GM18508 (cell line): ENCODE measurements at regions not wholly inside any gene's neighbourhood (a gene's known extent, or its start where the extent isn't known, plus 50 kb on each side); places are given as distances from the start of the nearest gene placed in this dataset.
A peak's percentile ranks its signal among the peaks of the same experiment; 100 is the strongest.

ENCODE experiments used
- ATAC-seq: cut with Tn5 transposase; IDR thresholded peaks from one replicate; pipeline ENCODE4 v1.9.1; 2021; ENCODE audit warnings: moderate number of reproducible peaks; ENCODE audit not compliant: insufficient read depth, unreplicated experiment

DNA sequence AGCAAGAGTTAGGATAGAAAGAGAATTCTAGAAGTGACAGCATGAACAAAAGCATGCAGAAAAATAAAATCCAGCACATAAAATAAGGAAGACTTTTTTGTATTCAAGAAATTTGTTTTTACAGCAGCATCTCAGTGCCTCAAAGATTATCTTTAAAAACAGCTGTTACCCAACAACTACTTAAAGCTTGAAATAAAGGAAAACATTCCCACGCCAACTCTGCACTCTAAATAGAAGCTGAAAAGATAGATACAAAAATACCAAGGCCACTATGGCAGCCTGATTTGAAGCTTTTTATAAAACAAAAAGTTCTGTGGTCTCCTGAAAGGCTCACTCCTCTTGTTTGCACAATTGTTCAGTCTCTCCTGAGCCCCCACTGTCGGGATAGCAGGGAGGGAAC is 83.6 kb upstream of the LRRC55 start:
- ATAC-seq: no peak

DNA sequence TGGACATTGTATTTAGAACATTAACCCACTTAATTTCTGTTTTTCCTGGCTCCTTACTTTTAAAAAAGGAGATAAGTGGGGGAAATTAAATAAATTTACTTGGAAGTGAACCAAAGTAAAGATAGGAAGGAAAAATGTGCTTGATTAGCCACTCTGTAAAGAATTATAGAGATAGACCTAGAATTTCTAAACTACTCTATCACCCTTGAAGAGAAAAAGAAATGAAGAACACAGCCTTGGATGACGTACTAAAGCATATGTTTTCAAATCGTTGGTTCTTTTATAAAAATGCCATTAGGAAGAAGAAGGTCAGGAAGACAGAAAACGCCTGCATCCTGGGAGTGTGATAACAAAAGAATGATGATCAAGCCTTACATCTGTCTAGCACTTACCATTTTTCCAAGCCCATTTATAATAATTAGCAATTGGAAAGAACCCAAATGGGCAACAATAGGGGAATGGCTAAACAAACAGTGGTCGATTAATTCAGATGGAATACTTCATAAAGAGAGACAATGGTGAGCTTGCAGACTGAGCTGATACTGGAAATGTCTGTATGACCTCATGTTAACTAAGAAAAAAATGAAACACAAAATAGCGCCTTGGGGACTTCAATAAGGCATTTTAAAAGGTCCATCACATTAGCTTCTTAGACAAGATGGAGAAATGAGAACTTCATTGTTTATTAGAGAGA is 81.0 kb upstream of the LRRC55 start:
- no peak for ATAC-seq

GRCh38 chr11:57103899-57104605 is 77.7 kb upstream of the LRRC55 start:
- ATAC-seq: no peak

GRCh38 chr11:57109331-57109730 is 72.4 kb upstream of the LRRC55 start:
- no peak for ATAC-seq

- ATAC-seq: no peak
These were observed 70.1 kb upstream of the LRRC55 start for GRCh38 chr11:57111619-57112018.

DNA sequence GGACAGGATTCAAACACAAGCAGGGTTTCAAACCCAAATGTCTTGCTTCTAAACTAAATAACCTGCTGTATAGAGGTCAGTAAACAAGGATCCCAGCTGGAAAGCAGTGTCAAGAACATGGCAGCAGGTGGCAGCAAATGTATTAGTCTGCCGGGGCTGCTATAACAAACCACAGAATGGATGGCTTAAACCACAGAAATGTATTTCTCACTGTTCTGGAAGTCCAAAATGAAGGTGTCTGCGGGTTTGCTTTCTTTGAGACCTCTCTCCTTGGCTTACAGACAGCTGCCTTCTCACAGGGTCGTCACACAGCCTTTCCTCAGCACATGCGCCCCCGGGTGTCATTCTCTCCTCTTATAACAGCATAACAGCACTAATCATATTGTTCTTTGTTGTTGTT is 65.1 kb upstream of the LRRC55 start:
- peak; percentile 76 for ATAC-seq

DNA sequence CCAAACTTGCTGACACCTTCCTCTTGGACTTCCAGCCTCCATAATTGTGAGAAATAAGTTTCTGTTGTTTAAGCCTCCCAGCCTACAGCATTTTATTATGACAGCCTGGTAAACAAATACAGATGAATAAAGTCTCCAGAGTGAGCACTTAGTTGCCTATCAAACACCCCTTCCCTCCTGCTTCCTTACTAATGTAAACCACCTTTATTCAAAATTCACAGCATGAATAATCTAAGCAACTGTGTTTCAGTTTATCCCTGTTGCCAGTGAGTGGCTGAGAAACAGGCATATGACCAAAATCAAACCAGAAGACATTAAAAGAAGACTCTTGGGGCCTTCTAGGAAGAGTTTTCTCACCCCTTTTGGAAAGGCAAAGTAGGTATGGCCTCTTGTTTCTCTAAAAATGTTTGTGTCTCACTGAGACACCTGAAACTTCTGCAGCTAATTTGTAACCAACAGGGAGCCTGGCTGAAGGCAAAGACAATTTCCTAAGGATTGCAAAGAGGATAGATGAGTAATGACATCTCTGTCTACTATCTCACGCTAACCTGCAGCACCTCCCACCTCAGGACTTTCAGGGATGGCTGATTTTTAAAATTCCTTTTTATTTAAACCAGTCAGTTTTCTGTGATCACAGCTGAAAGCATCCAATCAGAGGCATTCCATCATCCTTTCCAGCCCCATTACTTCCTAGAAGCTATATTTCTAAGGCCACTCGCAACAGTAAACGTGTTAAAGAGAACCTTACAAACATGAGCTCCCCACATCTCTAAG is 61.4 kb upstream of the LRRC55 start:
- no peak for ATAC-seq

- ATAC-seq: no peak
These were observed 59.8 kb upstream of the LRRC55 start for GRCh38 chr11:57121996-57122395.

DNA sequence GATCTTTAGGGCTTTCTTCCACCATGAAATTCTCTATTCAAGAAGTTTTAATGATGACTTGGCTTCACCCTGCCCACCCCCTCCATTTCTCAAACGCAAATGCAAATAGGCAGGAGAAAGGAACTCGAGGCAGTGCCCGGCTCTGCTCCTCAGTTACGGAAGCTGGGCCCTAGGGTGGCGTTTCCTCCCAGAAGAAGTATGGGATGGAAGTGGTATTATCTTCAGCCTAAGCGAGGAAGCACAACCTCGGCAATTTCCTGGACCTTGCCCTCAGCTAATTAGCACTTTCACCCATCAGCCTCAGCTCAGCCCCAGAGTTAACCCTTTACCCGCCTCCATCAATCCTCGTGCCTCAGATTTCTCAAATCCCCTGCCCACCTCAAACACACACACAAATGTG is 58.2 kb upstream of the LRRC55 start:
- no peak for ATAC-seq

DNA sequence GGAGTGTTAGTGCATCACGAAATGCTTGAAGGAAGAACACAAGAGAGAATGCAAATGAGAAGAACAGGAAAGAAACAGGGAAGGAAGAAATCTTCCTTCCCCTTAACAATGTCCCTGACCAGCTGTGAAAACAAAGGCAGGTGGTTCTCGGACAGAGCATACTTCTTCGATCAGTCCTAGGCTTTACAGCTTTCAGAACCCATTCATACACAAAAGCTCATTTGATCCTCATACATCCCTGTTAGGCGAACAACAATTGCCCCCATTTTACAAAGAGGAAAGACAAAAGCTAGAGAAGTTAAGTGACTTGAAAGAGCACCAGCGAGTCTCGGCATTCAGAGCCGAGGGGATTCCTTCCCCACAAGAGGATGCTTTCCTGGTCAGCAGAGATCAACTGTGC is 57.2 kb upstream of the LRRC55 start:
- ATAC-seq: no peak

GRCh38 chr11:57124917-57125316 is 56.8 kb upstream of the LRRC55 start:
- ATAC-seq: no peak

DNA sequence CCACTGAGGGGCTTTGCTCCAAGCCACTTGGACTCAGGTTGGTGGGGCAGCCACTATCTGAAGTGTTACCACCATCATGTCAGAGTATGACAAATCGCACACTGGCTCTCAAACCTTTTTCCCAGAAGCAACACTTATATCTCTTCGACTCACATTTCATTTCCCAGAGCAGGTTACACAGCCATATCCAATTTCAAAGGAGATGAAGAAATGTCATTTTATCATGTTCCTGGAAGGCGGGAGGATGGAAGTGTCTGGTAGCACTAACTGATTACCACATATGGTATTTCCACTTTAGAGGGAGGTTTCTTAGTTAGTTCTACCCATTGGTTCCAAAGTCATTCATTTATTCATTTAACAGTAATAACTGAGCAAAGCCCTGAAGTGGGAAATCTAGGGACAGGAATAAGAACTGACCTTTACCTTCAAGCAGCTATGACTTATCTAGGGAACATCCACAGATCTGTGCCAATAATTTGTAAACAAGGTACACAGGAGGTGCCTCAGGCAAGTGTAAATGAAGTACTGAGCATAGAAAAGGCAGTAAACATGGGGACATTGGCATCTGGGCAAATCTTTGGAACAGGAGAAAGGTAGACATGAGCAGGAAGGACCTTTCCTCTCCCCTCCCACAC is 54.9 kb upstream of the LRRC55 start:
- no peak for ATAC-seq

- no peak for ATAC-seq
These were observed 50.5 kb upstream of the LRRC55 start for GRCh38 chr11:57131080-57131790.
